Subcutaneous abdominal adipose tissue (tissue), 5 donors: ENCODE measurements at regions not wholly inside any gene's neighbourhood (a gene's known extent, or its start where the extent isn't known, plus 50 kb on each side); places are given as distances from the start of the nearest gene placed in this dataset.
"Not testable (repeated sequence)": the region's sequence is repeated elsewhere in the genome, so short reads cannot be mapped to it uniquely, and the experiment has no call there.

Source experiments
- H3K27ac ChIP-seq: one replicate; pipeline ENCODE4 v1.7.0; 2013; ENCODE audit warnings: low read depth, mild to moderate bottlenecking, inconsistent platforms, low read length, moderate library complexity
- H3K27me3 ChIP-seq, 5 donors: one replicate each; pipeline ENCODE4 v1.7.0; 2013; ENCODE audit warnings: low read length in 5 of 5, inconsistent platforms in 1 of 5; ENCODE audit not compliant: control insufficient read depth in 5 of 5, insufficient read depth in 4 of 5
- H3K36me3 ChIP-seq, 5 donors: one replicate each; pipeline ENCODE4 v1.7.0; 2013; ENCODE audit warnings: low read length in 5 of 5; ENCODE audit not compliant: control insufficient read depth in 5 of 5, insufficient read depth in 5 of 5
- H3K4me1 ChIP-seq, 5 donors: one replicate each; pipeline ENCODE4 v1.7.0; 2013; ENCODE audit warnings: low read length in 5 of 5, mild to moderate bottlenecking in 3 of 5, moderate library complexity in 1 of 5; ENCODE audit not compliant: control insufficient read depth in 5 of 5, insufficient read depth in 5 of 5
- H3K4me3 ChIP-seq, 5 donors: one replicate each; pipeline ENCODE4 v1.7.0; 2013; ENCODE audit warnings: low read length in 5 of 5, low read depth in 1 of 5
- H3K9ac ChIP-seq, 5 donors: one replicate each; pipeline ENCODE4 v1.7.0; 2013; ENCODE audit warnings: low read length in 5 of 5, mild to moderate bottlenecking in 4 of 5, moderate library complexity in 3 of 5
- H3K9me3 ChIP-seq, 5 donors: one replicate each; pipeline ENCODE4 v1.7.0; 2013; ENCODE audit warnings: low read length in 5 of 5; ENCODE audit not compliant: control insufficient read depth in 5 of 5
- donor health status: healthy.
- donor health status: healthy.
- donor health status: healthy.
- donor health status: healthy.
- donor health status: healthy.

GRCh38 chr14:48349689-48350088 lies 674.3 kb upstream of the MDGA2 start:
- Histone ChIP-seq H3K36me3 (no peaks in the 10 kb centered on the region), H3K9me3 (no peaks in the 10 kb centered on the region), H3K27ac (no peak overlapping the region), H3K4me3 (no peak overlapping the region), H3K9ac (no peak overlapping the region), H3K4me1 (no peaks in the 10 kb centered on the region), H3K27me3 (no peaks in the 10 kb centered on the region)

GRCh38 chr14:48341069-48341468 lies 665.7 kb upstream of the MDGA2 start:
- H3K4me3 ChIP-seq, result no peak overlapping the region
- no peak overlapping the region for H3K27ac ChIP-seq
- H3K9me3 ChIP-seq, result no peaks in the 10 kb centered on the region
- no peaks in the 10 kb centered on the region for H3K4me1 ChIP-seq
- no peak overlapping the region for H3K9ac ChIP-seq
- no peaks in the 10 kb centered on the region for H3K36me3 ChIP-seq
- H3K27me3 ChIP-seq, result no peaks in the 10 kb centered on the region

GRCh38 chr14:48333221-48333920 lies 658.0 kb upstream of the MDGA2 start:
- H3K27me3 ChIP-seq, result no peaks in the 10 kb centered on the region
- H3K4me3 ChIP-seq, result no peak overlapping the region
- H3K36me3 ChIP-seq, result no peaks in the 10 kb centered on the region
- H3K4me1 ChIP-seq, result no peaks in the 10 kb centered on the region
- no peak overlapping the region for H3K9ac ChIP-seq
- H3K27ac ChIP-seq, result no peak overlapping the region
- H3K9me3 ChIP-seq, result no peaks in the 10 kb centered on the region

- Histone ChIP-seq H3K4me3 (no peak overlapping the region), H3K9me3 (peaks cover 0 to 5% (median 0%) of the 10 kb centered on the region in 5 donors), H3K27ac (no peak overlapping the region), H3K4me1 (no peaks in the 10 kb centered on the region), H3K36me3 (no peaks in the 10 kb centered on the region), H3K27me3 (no peaks in the 10 kb centered on the region), H3K9ac (no peak overlapping the region)
Observed at GRCh38 chr14:48331421-48331820, 656.0 kb upstream of the MDGA2 start.

GRCh38 chr14:48325486-48325885 lies 650.1 kb upstream of the MDGA2 start:
- peaks cover 0 to 5% (median 0%) of the 10 kb centered on the region in 5 donors for H3K9me3 ChIP-seq
- no peaks in the 10 kb centered on the region for H3K36me3 ChIP-seq
- no peak overlapping the region for H3K4me3 ChIP-seq
- H3K9ac ChIP-seq, result no peak overlapping the region
- no peaks in the 10 kb centered on the region for H3K4me1 ChIP-seq
- no peaks in the 10 kb centered on the region for H3K27me3 ChIP-seq
- no peak overlapping the region for H3K27ac ChIP-seq

- H3K9ac ChIP-seq, result no peak overlapping the region
- H3K27me3 ChIP-seq, result no peaks in the 10 kb centered on the region
- no peaks in the 10 kb centered on the region for H3K36me3 ChIP-seq
- no peaks in the 10 kb centered on the region for H3K4me1 ChIP-seq
- H3K4me3 ChIP-seq, result no peak overlapping the region
- H3K27ac ChIP-seq, result no peak overlapping the region
- peaks cover 0 to 5% (median 0%) of the 10 kb centered on the region in 5 donors for H3K9me3 ChIP-seq
Observed at GRCh38 chr14:48323665-48324064, 648.3 kb upstream of the MDGA2 start.

- peaks cover 0 to 2% (median 0%) of the 10 kb centered on the region in 5 donors for H3K27me3 ChIP-seq
- H3K4me3 ChIP-seq, result no peak overlapping the region
- H3K9me3 ChIP-seq, result no peaks in the 10 kb centered on the region
- no peaks in the 10 kb centered on the region for H3K36me3 ChIP-seq
- H3K27ac ChIP-seq, result no peak overlapping the region
- no peaks in the 10 kb centered on the region for H3K4me1 ChIP-seq
- H3K9ac ChIP-seq, result no peak overlapping the region
Observed at GRCh38 chr14:48319823-48320222, 644.4 kb upstream of the MDGA2 start.

GRCh38 chr14:48304729-48305128 lies 629.3 kb upstream of the MDGA2 start:
- Histone ChIP-seq H3K36me3 (no peaks in the 10 kb centered on the region), H3K27me3 (no peaks in the 10 kb centered on the region), H3K9ac (no peak overlapping the region), H3K9me3 (no peaks in the 10 kb centered on the region), H3K4me1 (no peaks in the 10 kb centered on the region), H3K4me3 (no peak overlapping the region), H3K27ac (no peak overlapping the region)

GRCh38 chr14:48289701-48290100 lies 614.3 kb upstream of the MDGA2 start:
- H3K36me3 ChIP-seq, result no peaks in the 10 kb centered on the region
- H3K4me3 ChIP-seq, result no peak overlapping the region
- H3K9ac ChIP-seq, result no peak overlapping the region
- peaks cover 0 to 4% (median 0%) of the 10 kb centered on the region in 5 donors for H3K9me3 ChIP-seq
- H3K27ac ChIP-seq, result no peak overlapping the region
- H3K4me1 ChIP-seq, result no peaks in the 10 kb centered on the region
- no peaks in the 10 kb centered on the region for H3K27me3 ChIP-seq

GRCh38 chr14:48285217-48285616 lies 609.8 kb upstream of the MDGA2 start:
- H3K9ac ChIP-seq, H3K9me3 ChIP-seq, H3K36me3 ChIP-seq, H3K4me1 ChIP-seq, H3K27me3 ChIP-seq, H3K27ac ChIP-seq, H3K4me3 ChIP-seq: not testable (repeated sequence)
